Activated naive CD4-positive, alpha-beta T cell treated with anti-CD3 and anti-CD28 coated beads, Interleukin-2, amount 50 U/mL, for 72 hours (primary cell): ENCODE measurements at regions not wholly inside any gene's neighbourhood (a gene's known extent, or its start where the extent isn't known, plus 50 kb on each side); places are given as distances from the start of the nearest gene placed in this dataset.
"Not testable (repeated sequence)": the region's sequence is repeated elsewhere in the genome, so short reads cannot be mapped to it uniquely, and the experiment has no call there.

ENCODE experiments used
- ATAC-seq, 2 donors: fragments of 150-1000 bp; cut with Tn5 transposase; 2 replicates each; pipeline ENCODE4 v1.10.0; 2021; ENCODE audit warnings: mild to moderate bottlenecking in 2 of 2, moderate library complexity in 2 of 2
- DNase-seq, 2 donors: peaks; one replicate each; pipeline ENCODE4 v3.0.0; 2021 to 2022; ENCODE audit warnings: low spot score in 2 of 2
- H3K27ac Mint-ChIP-seq, 2 donors: one replicate each; pipeline ENCODE4 v1.8.0; 2022; ENCODE audit warnings: mild to moderate bottlenecking in 2 of 2, mixed read lengths in 2 of 2
- H3K36me3 Mint-ChIP-seq, 2 donors: one replicate each; pipeline ENCODE4 v1.8.0; 2022; ENCODE audit warnings: mixed read lengths in 2 of 2
- H3K9me3 Mint-ChIP-seq, 2 donors: one replicate each; pipeline ENCODE4 v1.8.0; 2022; ENCODE audit warnings: mixed read lengths in 2 of 2

DNA sequence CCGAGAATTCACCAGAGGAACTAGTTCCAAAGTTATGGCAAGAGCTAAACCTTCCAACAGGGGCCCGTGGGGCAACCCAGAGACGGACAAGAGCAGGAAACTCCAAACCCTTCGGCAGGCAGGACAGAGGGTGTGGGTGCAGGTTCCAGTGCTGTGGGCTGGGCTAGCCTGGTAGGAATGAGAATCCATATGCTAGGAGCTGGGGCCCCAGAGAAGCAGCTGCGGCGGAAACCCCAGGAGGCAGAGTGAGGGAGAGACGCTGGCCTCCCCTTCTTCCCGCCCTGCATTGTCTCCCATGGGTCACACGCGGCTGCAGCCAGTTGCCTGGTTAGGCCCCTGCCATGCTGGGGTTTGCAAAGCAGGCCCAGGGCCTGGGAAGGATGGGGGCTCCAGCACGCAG is 126.2 kb upstream of the ALDH3B2 start:
- H3K27ac Mint-ChIP-seq, H3K36me3 Mint-ChIP-seq, DNase-seq, ATAC-seq, H3K9me3 Mint-ChIP-seq: not testable (repeated sequence)

DNA sequence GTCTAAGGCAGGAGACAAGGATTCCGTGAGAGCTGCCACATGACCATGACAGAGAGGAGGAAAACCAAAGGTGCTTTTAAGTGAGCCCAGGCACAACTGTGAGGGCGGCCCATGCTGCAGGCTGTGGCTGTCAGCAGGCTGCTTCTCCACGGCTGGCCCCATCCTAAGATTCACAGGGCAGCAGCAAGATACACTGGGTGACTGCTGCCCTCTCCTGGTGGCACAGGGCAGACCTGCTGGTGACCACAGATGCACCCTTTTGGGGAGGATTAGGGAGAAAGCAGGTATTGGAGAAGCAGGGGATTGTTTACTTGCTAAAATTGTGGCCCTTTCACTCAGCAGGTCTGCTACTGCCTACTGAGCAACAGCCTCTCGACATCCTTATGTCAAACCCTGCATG is 125.4 kb upstream of the ALDH3B2 start:
- not testable (repeated sequence) for H3K36me3 Mint-ChIP-seq, ATAC-seq, H3K27ac Mint-ChIP-seq, DNase-seq, H3K9me3 Mint-ChIP-seq

DNA sequence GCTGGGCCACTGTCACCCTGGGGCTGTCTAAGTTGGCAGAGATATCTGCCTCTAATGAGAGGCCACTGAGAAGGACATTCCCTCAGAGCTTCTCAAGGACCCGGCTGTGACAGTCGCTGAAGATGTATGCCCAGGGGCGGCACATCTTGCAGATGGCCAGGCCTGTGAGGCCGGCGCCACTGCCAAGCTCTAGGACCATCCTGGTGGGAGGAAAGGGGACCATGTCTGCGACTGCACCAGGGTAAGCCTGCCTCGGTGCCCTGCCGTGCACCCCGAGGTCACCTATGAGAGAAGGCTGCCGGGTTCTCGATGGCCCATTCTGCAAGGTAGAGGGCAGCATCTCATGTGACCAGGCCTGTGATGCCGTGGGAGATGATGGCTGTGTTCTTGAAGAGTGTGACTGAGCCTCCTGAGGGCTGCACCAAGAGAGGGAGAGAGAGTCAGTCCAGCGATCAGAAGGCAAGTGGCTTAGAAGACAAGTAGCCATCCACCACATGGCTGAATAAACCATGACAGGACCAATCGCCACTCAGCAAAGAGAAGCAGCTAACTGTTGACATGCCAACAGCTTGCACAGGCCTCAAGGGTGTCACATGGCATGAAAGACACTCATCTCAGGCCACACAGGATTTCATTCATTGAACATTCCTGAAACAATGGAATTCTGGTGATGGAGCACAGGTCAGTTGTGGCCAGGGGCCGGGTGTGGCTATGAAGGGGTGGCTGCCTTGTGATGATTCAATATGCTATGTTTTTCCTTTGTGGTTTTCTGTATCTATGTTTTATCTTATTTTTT is 123.5 kb upstream of the ALDH3B2 start:
- ATAC-seq, H3K9me3 Mint-ChIP-seq, H3K27ac Mint-ChIP-seq, H3K36me3 Mint-ChIP-seq, DNase-seq: not testable (repeated sequence)

DNA sequence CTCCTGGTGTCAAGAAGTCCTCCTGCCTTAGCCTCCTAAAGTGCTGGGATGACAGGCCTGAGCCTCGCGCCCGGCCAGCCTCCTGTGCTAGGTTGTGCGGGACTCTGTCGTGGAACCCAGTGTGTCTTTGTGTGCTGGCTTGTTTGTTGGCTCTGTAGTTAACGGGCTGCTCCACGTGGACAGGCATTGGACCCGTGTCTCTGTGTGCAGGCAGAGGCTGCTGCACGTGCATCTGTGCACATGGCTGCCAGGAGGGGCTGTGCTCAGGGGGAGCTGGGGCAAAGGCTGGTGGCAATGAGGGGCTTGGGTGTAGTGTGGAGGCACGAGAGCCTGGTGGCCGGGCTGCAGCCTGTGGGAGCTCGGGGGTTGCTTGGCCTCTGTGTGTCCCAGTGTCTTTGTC is 121.3 kb upstream of the ALDH3B2 start:
- DNase-seq (no peak), ATAC-seq (no peak)
- Mint-ChIP-seq H3K27ac (no peak overlapping the region), H3K9me3 (no peaks in the 10 kb centered on the region), H3K36me3 (peaks cover 0 to 4% of the 10 kb centered on the region in 2 donors)

DNA sequence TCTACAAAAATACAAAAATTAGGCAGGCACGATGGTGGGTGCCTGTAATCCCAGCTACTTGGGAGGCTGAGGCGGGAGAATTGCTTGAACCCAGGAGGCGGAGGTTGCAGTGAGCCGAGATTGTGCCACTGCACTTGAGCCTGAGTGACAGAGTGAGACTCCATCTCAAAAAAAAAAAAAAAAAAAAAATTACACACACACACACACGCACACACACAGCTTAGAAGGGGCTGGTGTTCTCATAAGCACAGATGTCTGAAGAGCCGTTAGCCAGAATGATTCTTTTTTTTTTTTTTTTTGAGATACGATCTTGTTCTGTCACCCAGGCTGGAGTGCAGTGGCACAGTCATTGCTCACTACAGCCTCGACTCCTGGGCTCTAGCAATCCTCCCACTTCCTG is 119.3 kb upstream of the ALDH3B2 start:
- DNase-seq, H3K27ac Mint-ChIP-seq, H3K9me3 Mint-ChIP-seq, ATAC-seq, H3K36me3 Mint-ChIP-seq: not testable (repeated sequence)

DNA sequence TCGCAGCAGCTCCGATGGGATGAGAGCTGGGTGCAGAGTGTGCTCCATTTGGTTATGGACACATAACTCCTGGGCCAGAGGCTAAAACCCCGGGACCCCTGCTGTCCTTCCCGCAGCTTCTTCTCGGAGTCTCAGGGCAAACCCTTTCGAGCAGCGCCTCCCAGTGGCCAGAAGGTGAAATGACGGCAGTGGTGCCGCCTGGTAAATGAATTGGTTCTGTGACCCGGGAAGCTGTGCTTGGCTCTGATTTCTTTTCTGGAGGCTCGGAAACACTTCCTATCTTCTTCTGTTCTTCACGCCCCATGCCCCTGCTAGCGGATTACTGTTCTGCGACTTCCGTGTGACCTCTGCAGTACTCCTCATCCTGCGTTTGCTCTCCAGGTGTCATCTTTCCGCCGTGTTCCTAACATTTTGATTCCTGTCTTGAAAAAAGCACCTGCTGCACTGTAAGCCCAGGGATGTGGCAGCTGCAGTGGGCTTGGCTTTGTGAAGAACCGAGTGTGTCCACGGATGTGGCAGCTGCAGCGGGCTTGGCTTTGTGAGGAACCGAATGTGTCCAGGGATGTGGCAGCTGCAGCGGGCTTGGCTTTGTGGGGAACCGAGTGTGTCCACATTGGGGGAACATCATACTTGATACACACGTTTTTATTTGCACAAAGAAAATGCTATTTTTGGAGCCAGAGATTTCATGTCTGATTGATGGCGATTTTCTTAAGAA is 118.0 kb upstream of the ALDH3B2 start:
- H3K9me3 Mint-ChIP-seq, ATAC-seq, H3K36me3 Mint-ChIP-seq: not testable (repeated sequence)
- H3K27ac Mint-ChIP-seq, result peak overlapping the region in 1 of 2 donors; percentile 65
- peak in 1 of 2 donors; percentile 57 for DNase-seq

DNA sequence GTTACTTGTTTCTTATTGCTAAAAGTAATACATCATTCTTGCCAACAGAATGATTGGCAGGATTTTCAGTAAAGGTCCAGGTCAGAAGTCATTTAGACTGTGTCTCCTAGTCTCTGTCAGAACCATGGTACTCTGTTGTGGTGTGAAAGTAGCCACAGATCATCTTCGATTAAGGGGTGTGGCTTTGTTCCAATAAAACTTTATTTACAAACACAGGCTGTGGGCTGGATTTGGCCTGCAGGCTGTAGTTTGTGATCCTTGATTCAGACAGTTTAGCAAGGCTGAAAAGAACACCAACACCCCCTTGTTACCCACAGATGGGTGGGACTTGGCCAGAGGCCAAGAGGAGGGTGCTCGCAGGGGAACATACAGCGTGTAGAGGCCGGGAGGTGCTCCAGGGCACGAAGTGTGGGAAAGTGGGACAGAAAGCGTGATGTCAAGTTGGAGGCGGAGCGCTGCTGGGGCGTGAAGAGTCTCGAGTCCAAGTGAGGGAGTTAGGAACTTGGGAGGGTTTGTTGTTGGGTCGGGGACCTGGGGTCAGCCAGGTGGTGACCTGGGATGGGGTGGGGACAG is 117.3 kb upstream of the ALDH3B2 start:
- not testable (repeated sequence) for H3K27ac Mint-ChIP-seq, H3K36me3 Mint-ChIP-seq, DNase-seq, ATAC-seq, H3K9me3 Mint-ChIP-seq

DNA sequence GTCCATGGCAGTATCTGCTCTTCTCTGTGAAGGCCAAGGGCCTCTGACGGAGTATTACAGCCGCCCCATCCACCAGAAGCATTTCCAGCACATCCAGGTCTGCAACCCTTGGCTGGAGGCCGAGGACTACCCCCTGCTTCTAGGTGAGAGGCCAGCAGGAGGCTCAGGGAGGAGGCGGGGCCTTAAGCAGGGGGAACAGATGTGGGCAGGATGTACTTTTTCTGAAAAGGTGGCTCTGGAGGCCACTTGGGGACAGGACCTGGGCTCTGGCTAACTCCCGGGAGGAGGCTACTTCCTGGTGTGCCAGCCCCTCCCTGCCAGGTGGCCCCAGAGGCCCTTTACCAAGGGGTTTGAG is 113.9 kb upstream of the ALDH3B2 start:
- DNase-seq, H3K9me3 Mint-ChIP-seq, H3K27ac Mint-ChIP-seq, H3K36me3 Mint-ChIP-seq, ATAC-seq: not testable (repeated sequence)

DNA sequence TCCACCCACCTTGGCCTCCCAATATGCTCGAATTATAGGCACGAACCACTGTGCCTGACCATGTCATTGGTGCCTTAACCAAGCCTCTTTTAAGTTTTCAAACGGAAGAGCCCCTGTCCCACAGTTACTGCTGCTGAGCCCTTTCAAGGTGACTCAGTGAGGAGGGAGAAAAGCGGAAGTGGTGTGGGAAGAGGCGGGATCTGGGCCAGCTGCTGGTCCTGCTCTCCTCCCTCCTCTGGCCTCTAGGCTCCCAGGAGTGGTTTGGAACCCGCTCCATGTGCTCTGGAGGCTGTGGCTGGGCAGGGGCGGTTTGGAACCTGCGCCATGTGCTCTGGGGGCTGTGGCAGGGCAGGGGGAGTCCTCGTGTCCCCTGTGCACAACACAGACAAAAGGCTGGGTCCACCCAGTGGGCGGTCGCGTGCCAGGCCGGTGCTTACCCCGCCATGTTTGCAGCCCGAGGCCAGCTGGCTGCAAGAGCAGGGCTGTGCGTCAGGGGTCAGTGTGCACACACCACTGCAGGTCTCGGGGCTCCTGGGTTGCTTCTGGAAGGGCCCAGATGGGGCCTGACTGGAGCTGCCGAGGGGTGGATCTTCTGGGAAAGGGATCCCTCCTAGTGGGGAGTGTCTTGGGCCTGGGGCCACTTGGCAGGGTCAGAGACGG is 113.4 kb upstream of the ALDH3B2 start:
- not testable (repeated sequence) for ATAC-seq, H3K27ac Mint-ChIP-seq, H3K9me3 Mint-ChIP-seq, DNase-seq, H3K36me3 Mint-ChIP-seq

DNA sequence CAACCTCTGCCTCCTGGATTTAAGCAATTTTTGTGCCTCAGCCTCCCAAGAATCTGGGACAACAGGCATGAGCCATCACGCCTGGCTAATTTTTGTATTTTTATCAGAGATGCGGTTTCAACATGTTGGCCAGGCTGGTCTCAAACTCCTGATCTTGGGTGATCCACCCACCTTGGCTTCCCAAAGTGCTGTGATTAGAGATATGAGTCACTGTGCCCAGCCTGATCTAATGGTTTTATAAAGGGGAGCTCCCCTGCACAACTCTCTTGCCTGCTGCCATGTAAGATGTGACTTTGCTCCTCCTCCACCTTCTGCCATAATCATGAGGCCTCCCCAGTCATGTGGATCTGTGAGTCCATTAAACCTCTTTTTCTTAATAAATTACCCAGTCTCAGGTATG is 107.5 kb upstream of the ALDH3B2 start:
- ATAC-seq, H3K9me3 Mint-ChIP-seq, H3K27ac Mint-ChIP-seq, DNase-seq, H3K36me3 Mint-ChIP-seq: not testable (repeated sequence)

DNA sequence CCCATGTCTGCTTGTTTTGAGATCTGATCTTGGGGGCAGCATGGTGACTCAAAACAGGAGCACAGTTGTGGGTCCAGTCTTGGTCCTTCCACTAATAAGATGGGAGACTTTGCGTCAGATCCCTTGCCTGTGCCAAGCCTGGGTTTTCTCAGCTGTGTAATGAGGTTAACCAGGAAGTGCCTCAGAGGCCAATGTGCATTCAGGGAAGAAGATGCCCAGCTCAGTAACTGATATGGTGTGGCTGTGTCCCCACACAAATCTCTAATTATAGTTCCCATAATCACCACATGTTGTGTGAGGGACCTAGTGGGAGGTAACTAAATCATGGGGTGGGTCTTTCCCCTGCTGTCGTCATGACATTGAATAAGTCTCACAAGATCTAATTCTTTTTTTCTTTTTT is 107.1 kb upstream of the ALDH3B2 start:
- ATAC-seq, DNase-seq, H3K36me3 Mint-ChIP-seq, H3K27ac Mint-ChIP-seq, H3K9me3 Mint-ChIP-seq: not testable (repeated sequence)

DNA sequence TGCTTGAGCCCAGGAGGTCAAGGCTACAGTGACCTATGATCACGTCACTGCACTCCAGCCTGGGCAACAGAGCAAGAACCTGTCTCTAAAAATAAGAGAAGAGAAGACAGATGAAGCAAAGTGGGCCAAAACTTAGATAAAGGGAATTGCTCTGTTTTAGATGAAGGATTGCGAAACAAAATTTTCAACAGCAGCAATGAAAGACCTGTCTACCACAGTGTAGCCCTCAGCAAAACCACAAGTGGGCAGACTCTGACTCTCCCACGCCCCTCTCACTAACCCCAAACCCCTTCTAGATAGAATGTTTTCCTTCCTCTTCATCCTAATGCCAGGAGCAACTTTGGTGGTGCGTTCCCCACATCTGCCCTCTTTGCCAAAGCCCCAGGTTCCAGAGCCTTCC is 105.6 kb upstream of the ALDH3B2 start:
- DNase-seq (no peak), ATAC-seq (no peak)
- Mint-ChIP-seq H3K36me3 (no peaks in the 10 kb centered on the region), H3K9me3 (peaks cover 0 to 4% of the 10 kb centered on the region in 2 donors), H3K27ac (no peak overlapping the region)

DNA sequence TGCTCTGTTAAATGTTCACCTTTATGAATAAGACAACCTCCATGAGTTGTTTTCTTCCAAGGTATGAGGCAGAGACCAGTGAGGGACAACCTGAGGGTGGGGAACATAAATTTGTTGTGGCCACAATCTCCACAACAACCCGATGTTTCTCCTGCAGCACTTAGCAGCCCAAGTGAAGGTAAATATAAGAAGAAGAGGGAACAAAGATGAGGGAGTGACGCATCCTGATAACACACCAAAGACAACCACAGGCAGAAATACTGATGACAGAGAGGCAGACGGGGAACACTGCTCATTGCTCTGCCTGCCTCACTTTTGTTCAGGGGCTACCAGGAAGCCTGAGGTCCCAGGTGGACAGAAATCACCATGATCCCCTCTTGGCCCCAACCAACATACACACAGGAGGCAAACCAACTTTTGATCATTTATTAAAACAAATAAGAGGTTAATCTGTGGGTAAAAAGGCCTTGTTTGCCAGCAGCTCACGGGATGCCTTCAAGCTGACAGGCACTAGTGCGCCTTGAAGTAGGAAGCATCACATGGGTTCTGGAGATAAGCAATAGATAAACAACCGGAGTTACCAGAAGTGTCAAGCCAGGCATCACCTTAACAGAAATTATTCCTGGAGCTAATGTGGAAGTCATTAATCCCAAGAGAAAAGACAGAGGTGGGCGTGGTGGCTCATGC is 104.9 kb upstream of the ALDH3B2 start:
- not testable (repeated sequence) for ATAC-seq, H3K9me3 Mint-ChIP-seq

DNA sequence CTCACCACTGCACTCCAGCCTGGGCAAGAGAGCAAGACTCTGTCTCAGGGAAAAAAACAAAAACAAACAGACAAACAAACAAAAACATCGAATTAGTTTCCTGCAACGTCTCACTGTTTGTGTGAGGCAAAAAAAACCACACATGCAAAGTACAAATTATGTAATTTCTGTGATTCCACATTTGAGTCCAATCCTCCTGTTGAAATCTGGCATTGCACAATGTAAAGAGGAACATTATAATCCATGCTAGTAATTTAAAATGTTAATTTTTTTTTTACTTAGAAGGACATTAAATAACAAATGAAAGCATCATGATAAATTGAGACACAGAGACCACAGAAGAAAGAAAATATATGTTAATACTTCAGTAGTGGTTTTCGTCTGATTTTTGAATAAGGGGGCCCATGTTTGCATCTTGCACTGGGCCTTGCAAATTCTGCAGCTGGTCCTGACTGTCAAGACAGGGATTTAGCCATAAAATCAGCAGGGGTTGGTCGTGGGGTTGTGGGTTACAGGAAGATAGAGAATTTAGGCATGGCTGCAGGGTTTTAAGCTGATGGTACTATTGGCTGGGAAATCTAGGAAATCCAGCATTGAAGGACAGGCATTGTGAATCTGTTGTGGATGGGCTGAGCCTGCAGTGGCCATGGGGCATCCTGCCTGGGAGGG is 102.6 kb upstream of the ALDH3B2 start:
- Mint-ChIP-seq H3K9me3 (peaks cover 0 to under 1% of the 10 kb centered on the region in 2 donors), H3K27ac (peak overlapping the region in 1 of 2 donors; percentile 18), H3K36me3 (no peaks in the 10 kb centered on the region)
- ATAC-seq (no peak), DNase-seq (no peak)

More for the DNA sequence above, 104.9 kb upstream of the ALDH3B2 start:
- not testable (repeated sequence) for H3K36me3 Mint-ChIP-seq, DNase-seq, H3K27ac Mint-ChIP-seq

DNA sequence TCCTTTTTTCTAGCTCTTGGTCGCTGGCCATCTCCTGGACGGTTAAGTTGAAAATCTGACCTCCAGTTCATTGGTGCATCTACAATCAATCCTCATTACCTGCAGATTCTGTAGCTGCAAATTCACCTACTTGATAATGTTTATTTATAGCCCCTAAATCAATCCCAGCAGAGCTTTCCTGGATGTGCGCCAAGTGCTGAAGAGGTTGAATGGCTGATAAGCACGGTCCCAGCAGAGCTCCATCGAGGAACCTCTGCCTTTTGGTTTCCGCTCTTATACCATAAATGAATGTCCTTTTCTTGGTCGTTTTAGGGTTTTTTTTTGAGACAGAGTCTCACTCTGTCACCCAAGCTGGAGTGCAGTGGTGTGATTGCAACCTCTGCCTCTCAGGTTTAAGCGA is 99.8 kb upstream of the ALDH3B2 start:
- not testable (repeated sequence) for H3K36me3 Mint-ChIP-seq, DNase-seq, H3K27ac Mint-ChIP-seq, ATAC-seq, H3K9me3 Mint-ChIP-seq
